ENCODE measurements at regions not wholly inside any gene's neighbourhood (a gene's known extent, or its start where the extent isn't known, plus 50 kb on each side); places are given as distances from the start of the nearest gene placed in this dataset.

- Mint-ChIP-seq H3K4me3 (no peak overlapping the region), H3K36me3 (no peaks in the 10 kb centered on the region), H3K4me1 (peaks cover 42 to 52% of the 10 kb centered on the region in 2 donors), H3K27ac (no peak overlapping the region), H3K9me3 (no peaks in the 10 kb centered on the region), H3K27me3 (ENCODE audit: low read depth in 2 of 2) (peaks cover 0 to 4% of the 10 kb centered on the region in 2 donors)
- DNase-seq (no peak), ATAC-seq (no peak)
- intact Hi-C loops (cut with micrococcal nuclease) = no loop called here
- Histone ChIP-seq H3K4me3 (ENCODE audit: low read length) (no peak overlapping the region), H3K27ac (ENCODE audit: low read length) (no peak overlapping the region), H3K36me3 (ENCODE audit: control insufficient read depth, insufficient read depth, low read length) (no peaks in the 10 kb centered on the region), H3K4me1 (ENCODE audit: control insufficient read depth, insufficient read depth, low read length) (peaks cover 66% of the 10 kb centered on the region), H3K27me3 (ENCODE audit: control insufficient read depth, insufficient read depth, low read length) (no peaks in the 10 kb centered on the region), H3K9me3 (ENCODE audit: control insufficient read depth, insufficient read depth, low read length) (no peaks in the 10 kb centered on the region)
- 90% methylated on average over 12 of the region's 12 CpGs for WGBS (ENCODE audit: insufficient coverage)
- TF ChIP-seq CTCF (IDR thresholded peaks at IDR 0.05) = no peak
Measured at GRCh38 chr1:229031481-229032341, 239.2 kb upstream of the RAB4A start.

GRCh38 chr1:229032375-229032774 is 238.5 kb upstream of the RAB4A start:
- peaks cover 63% of the 10 kb centered on the region for H3K4me1 ChIP-seq (ENCODE audit: control insufficient read depth, insufficient read depth, low read length)
- intact Hi-C loops (cut with micrococcal nuclease) = no loop called here
- H3K9me3 Mint-ChIP-seq = no peaks in the 10 kb centered on the region
- no peak overlapping the region for H3K27ac Mint-ChIP-seq
- TF ChIP-seq CTCF (IDR thresholded peaks at IDR 0.05) = no peak
- H3K4me1 Mint-ChIP-seq = peaks cover 43 to 51% of the 10 kb centered on the region in 2 donors
- no peak overlapping the region for H3K27ac ChIP-seq (ENCODE audit: low read length)
- DNase-seq (no peak), ATAC-seq (no peak)
- H3K27me3 ChIP-seq (ENCODE audit: control insufficient read depth, insufficient read depth, low read length) = no peaks in the 10 kb centered on the region
- no peaks in the 10 kb centered on the region for H3K36me3 ChIP-seq (ENCODE audit: control insufficient read depth, insufficient read depth, low read length)
- no peak overlapping the region for H3K4me3 ChIP-seq (ENCODE audit: low read length)
- no peaks in the 10 kb centered on the region for H3K9me3 ChIP-seq (ENCODE audit: control insufficient read depth, insufficient read depth, low read length)
- WGBS (ENCODE audit: insufficient coverage) = 95% methylated on average over 1 of the region's 1 CpG
- H3K4me3 Mint-ChIP-seq = peak overlapping the region; percentile 9
- H3K27me3 Mint-ChIP-seq (ENCODE audit: low read depth in 2 of 2) = peaks cover 0 to 4% of the 10 kb centered on the region in 2 donors
- H3K36me3 Mint-ChIP-seq = no peaks in the 10 kb centered on the region

- Mint-ChIP-seq H3K36me3 (peaks cover 3% of the 10 kb centered on the region), H3K4me3 (no peak overlapping the region), H3K9me3 (no peaks in the 10 kb centered on the region), H3K27ac (no peak overlapping the region), H3K27me3 (ENCODE audit: low read depth in 2 of 2) (peaks cover 3 to 6% of the 10 kb centered on the region in 2 donors), H3K4me1 (peaks cover 37 to 47% of the 10 kb centered on the region in 2 donors)
- intact Hi-C loops (cut with micrococcal nuclease) = no loop called here
- Histone ChIP-seq H3K4me3 (ENCODE audit: low read length) (no peak overlapping the region), H3K9me3 (ENCODE audit: control insufficient read depth, insufficient read depth, low read length) (no peaks in the 10 kb centered on the region), H3K27me3 (ENCODE audit: control insufficient read depth, insufficient read depth, low read length) (no peaks in the 10 kb centered on the region), H3K27ac (ENCODE audit: low read length) (no peak overlapping the region), H3K36me3 (ENCODE audit: control insufficient read depth, insufficient read depth, low read length) (no peaks in the 10 kb centered on the region), H3K4me1 (ENCODE audit: control insufficient read depth, insufficient read depth, low read length) (peaks cover 53% of the 10 kb centered on the region)
- 84% methylated on average over 4 of the region's 4 CpGs for WGBS (ENCODE audit: insufficient coverage)
- DNase-seq = no peak
- no peak for ATAC-seq
- no peak for TF ChIP-seq CTCF (IDR thresholded peaks at IDR 0.05)
Measured at GRCh38 chr1:229033480-229033879, 237.4 kb upstream of the RAB4A start.
